Mesothelial cell of epicardium (in vitro differentiated cells): ENCODE measurements at regions not wholly inside any gene's neighbourhood (a gene's known extent, or its start where the extent isn't known, plus 50 kb on each side); places are given as distances from the start of the nearest gene placed in this dataset.

ENCODE experiments used
- DNase-seq, 2 experiments: peaks; one replicate each; pipeline ENCODE4 v3.0.0; 2021; ENCODE audit warnings: low spot score in 2 of 2; ENCODE audit not compliant: unreplicated experiment in 2 of 2
- H3K27ac Mint-ChIP-seq: 2 replicates; pipeline ENCODE4 v1.8.0; 2021; ENCODE audit warnings: mixed read lengths
- H3K27me3 Mint-ChIP-seq: 2 replicates; pipeline ENCODE4 v1.8.0; 2021; ENCODE audit warnings: low read depth, mixed read lengths
- H3K36me3 Mint-ChIP-seq: 2 replicates; pipeline ENCODE4 v1.8.0; 2021; ENCODE audit warnings: mixed read lengths
- H3K4me1 Mint-ChIP-seq: 2 replicates; pipeline ENCODE4 v1.8.0; 2021; ENCODE audit warnings: mixed read lengths
- H3K4me3 Mint-ChIP-seq: 2 replicates; pipeline ENCODE4 v1.8.0; 2021; ENCODE audit warnings: mild to moderate bottlenecking, moderate library complexity, mixed read lengths
- H3K9me3 Mint-ChIP-seq: 2 replicates; pipeline ENCODE4 v1.8.0; 2021; ENCODE audit warnings: mixed read lengths
- CTCF ChIP-seq: fragments of 200-600 bp; sonication (generic); IDR thresholded peaks from one replicate; pipeline ENCODE4 v1.5.0; 2021; ENCODE audit warnings: antibody characterized with exemption; ENCODE audit not compliant: unreplicated experiment

GRCh38 chr2:19484736-19485135 is 126.3 kb upstream of the OSR1 start:
- peaks cover 8% of the 10 kb centered on the region for H3K9me3 Mint-ChIP-seq
- DNase-seq: no peak
- TF ChIP-seq CTCF: no peak
- H3K27me3 Mint-ChIP-seq: no peaks in the 10 kb centered on the region
- no peaks in the 10 kb centered on the region for H3K36me3 Mint-ChIP-seq
- no peak overlapping the region for H3K4me3 Mint-ChIP-seq
- H3K27ac Mint-ChIP-seq: no peak overlapping the region
- H3K4me1 Mint-ChIP-seq: peaks cover 4% of the 10 kb centered on the region

GRCh38 chr2:19480673-19481072 is 122.2 kb upstream of the OSR1 start:
- Mint-ChIP-seq H3K9me3 (peaks cover 8% of the 10 kb centered on the region), H3K36me3 (no peaks in the 10 kb centered on the region), H3K27ac (no peak overlapping the region), H3K4me1 (peaks cover 4% of the 10 kb centered on the region), H3K4me3 (no peak overlapping the region), H3K27me3 (no peaks in the 10 kb centered on the region)
- no peak for TF ChIP-seq CTCF
- DNase-seq: no peak

DNA sequence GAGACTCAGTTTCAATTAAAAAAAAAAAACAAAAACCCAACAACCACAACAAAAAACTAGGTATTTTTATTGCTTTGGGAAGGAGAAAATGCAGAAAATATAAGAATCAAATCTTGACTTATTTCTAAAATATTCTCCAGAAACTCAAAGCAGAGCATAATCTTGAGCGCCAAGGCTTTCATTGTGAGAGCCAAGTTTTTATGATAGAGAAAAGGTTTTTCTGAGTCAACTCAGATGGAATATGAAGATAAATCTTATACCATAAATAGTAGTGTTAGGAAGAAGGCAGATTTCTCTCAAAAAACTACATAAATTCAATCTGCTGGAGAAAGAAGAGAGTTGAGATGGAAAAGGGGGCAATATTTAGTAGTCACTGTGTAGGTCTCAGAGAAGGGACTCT is 121.2 kb upstream of the OSR1 start:
- Mint-ChIP-seq H3K27me3 (no peaks in the 10 kb centered on the region), H3K36me3 (no peaks in the 10 kb centered on the region), H3K27ac (no peak overlapping the region), H3K4me1 (peaks cover 4% of the 10 kb centered on the region), H3K9me3 (peaks cover 8% of the 10 kb centered on the region), H3K4me3 (no peak overlapping the region)
- no peak for TF ChIP-seq CTCF
- no peak for DNase-seq

GRCh38 chr2:19478409-19478808 is 120.0 kb upstream of the OSR1 start:
- Mint-ChIP-seq H3K27ac (no peak overlapping the region), H3K36me3 (no peaks in the 10 kb centered on the region), H3K4me1 (peaks cover 10% of the 10 kb centered on the region), H3K9me3 (peaks cover 6% of the 10 kb centered on the region), H3K4me3 (no peak overlapping the region), H3K27me3 (no peaks in the 10 kb centered on the region)
- no peak for TF ChIP-seq CTCF
- no peak for DNase-seq

DNA sequence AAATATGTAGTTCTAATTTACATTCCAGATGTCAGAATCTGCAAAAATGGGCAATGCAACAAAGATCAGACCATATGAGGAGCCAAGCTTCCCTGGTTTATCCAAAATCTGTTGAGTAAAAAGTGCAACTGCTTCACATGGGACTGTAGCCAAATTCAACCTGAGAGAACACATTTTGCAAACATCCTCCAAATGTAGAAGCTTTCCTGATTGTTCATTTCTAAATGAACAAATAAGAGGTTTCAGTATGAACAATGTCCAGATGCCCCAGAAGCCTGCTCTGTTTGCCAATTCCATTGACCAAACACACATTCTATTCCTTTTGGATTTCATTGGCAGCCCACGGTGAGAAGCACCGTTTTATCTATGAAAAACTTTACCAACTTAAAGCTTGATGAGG is 117.9 kb upstream of the OSR1 start:
- Mint-ChIP-seq H3K4me1 (peaks cover 16% of the 10 kb centered on the region), H3K4me3 (no peak overlapping the region), H3K27ac (no peak overlapping the region), H3K27me3 (peaks cover 4% of the 10 kb centered on the region), H3K36me3 (no peaks in the 10 kb centered on the region), H3K9me3 (peaks cover 5% of the 10 kb centered on the region)
- DNase-seq: no peak
- no peak for TF ChIP-seq CTCF

DNA sequence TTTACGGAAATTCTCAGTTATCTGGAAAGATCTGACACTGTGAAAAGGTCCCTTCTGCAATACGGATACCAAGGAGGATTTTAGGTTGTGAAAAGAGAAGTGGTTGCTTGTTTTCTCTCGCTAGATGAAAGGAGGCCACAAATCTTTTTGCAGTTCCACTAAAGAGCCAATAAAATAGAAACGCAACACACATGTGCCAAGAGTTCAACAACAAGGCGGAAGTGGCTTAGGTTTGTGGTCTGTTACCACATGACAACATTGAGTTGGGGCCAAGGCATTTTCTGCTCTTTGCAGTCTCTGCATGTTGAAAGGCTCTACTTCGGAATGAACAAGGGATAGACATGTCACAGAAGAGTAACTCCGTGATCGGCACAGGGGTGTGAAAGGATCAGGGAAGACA is 115.7 kb upstream of the OSR1 start:
- TF ChIP-seq CTCF: no peak
- no peak for DNase-seq
- H3K4me3 Mint-ChIP-seq: no peak overlapping the region
- H3K9me3 Mint-ChIP-seq: no peaks in the 10 kb centered on the region
- H3K27me3 Mint-ChIP-seq: peaks cover 5% of the 10 kb centered on the region
- peaks cover 18% of the 10 kb centered on the region for H3K4me1 Mint-ChIP-seq
- peak overlapping the region; percentile 44 for H3K27ac Mint-ChIP-seq
- no peaks in the 10 kb centered on the region for H3K36me3 Mint-ChIP-seq
